ENCODE measurements at regions not wholly inside any gene's neighbourhood (a gene's known extent, or its start where the extent isn't known, plus 50 kb on each side); places are given as distances from the start of the nearest gene placed in this dataset.

DNA sequence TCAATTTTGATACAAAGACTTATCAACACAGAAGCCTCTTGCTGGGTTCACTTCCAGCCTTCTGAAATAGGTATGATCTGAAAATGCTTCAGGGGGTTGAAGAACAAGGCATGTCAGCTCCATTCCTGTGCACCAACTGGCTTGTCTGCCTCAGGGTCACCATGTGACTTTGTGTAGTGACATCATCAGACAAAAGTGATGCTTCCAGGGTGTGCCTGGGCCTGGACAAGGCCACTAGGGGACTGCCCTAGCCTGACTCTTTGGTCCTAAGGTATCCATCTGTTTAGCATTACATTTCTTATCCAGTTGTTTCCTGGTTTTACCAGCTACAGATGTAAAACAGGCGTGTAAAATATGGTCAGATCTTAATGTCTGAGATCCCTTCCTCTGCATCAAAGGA is 155.6 kb downstream of the CAND1 start:
- no peak for DNase-seq (ENCODE audit: low spot score)
- intact Hi-C loops (cut with DNase I), result no loop called here

DNA sequence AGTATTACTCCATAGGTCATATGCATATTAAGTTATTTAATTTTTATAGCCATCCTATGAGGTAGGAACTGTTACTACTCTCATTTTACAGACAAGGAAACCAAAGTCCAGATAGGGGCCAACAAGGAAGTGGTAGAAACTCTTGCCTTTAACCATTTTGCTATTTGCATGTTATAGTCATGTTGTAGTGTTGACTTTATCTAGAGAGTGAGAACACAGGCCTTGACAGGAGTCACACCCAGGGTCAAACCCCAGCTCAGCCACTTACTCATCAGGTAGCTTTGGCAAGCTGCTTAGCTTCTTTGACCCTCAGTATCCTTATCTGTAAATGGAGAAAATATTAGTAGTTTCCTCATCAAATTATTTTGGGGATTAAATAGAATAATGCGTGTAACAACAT is 156.2 kb downstream of the CAND1 start:
- intact Hi-C loops (cut with DNase I), result no loop called here
- no peak for DNase-seq (ENCODE audit: low spot score)

DNA sequence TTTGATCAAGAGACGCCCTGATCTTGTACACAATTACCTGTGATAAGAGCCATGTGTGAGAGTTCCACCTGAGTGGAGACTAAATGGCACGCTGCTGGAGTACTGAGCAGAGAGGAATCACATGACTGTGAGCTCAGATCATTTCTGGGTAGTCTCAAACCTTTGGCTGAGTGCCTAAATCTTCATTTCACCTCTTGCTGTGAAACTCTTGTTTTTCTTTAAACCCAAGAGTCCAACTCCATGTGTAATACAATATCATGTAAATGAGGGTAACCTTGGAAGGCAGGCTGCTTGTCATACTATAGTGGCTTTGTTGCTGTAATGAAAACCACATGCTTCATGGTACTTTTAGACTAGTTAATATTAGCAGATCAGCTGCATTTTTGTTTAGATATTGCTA is 156.9 kb downstream of the CAND1 start:
- DNase-seq (ENCODE audit: low spot score), result no peak
- intact Hi-C loops (cut with DNase I), result no loop called here

DNA sequence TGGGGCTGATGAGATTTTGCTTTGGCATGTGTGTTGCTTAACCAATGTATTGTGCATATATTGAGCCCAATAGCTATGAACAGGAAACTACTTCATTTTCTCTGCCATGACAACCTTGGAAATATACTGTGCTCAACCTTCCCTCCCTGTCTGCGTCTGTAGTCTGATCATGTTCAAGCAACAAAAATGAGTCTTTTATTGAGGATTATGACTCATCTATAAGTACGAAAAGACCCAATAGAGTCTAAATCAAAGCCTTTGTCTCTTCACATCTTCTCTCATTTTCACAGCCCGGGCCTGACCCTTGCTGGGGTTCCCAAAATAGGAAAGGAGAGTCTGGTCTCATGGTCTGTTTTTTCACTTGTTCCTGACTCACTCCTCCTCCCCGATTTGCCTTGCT is 158.2 kb downstream of the CAND1 start:
- DNase-seq (ENCODE audit: low spot score), result no peak
- intact Hi-C loops (cut with DNase I), result no loop called here

DNA sequence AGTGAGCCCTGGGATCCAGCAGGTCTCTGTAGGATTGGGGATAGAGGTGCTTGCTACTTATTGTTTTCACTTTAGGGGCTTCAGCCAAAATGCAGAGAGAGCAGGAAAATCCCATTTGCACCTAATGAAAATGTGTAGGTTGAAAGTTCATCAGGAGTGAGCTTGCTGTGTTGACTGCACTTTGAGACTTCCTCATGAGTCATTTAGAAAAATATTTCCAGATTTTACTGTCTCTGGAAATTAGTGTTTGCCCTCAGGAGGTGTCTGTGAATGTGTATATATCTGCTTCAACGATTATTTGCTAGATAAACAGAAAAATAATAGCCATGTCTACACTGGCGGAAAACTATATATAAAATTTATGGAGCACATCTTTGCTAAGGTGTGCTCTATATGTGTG is 159.3 kb downstream of the CAND1 start:
- intact Hi-C loops (cut with DNase I), result no loop called here
- DNase-seq (ENCODE audit: low spot score), result no peak

DNA sequence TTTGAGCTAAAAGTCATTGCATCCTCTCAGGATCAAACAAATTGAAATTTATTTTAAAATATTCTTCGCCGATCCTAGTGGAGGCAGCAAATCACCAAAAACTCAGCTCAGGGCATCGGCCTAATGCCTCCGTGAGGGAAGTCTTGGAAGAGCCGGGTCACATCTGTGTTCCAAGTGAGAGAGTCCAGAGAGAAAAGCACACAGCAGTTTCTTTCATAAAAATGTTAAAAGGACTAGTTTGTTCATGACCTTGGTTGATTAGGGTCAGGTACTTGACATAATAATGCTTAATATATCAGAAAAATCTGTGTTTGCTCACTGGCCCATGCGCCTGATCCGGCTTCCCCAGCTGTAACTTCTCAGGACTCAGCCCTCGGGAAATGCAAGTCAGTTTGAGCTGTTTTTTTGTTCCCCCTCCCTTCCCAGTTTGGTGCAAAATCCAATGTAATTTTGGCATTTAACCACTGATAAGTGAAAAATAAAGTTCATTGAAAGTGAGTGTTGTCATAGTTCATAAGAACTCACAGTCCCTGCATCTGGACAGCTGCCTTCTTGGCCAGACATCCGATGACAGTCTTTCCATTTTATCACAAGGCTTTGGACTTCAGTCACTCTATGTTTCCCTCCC is 161.7 kb downstream of the CAND1 start:
- intact Hi-C loops (cut with DNase I), result loop anchor here (5.0 kb wide), 2 partner anchors 86 to 511 kb away; no protein-coding TSS in a partner anchor
- DNase-seq (ENCODE audit: low spot score), result no peak

DNA sequence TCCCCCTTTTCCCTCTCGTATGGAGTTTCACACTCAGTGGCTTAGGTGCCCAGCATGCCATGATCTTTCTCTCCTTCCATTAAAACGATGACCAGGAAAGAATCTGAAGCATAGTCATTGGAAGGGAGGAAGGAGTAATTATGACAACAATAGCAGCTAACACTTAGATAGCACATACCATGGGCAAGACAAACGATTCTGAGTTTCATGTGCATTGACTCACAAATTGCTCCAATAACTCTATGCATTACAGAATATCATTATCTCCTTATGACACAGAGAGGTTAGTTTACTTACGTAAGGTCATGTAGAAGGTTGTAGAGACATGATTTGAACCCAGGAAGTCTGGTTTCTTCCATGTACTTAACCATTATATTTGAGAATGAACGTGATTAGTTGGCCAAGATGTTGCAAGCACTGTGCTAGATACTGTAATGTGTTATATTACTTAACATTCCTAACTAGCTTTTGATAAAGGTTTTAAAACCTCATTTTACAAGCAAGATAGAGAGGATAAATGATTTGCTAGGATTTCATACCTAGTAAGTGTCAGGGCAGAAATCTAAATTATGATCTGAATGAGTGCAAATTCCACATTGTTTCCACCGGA is 162.4 kb downstream of the CAND1 start:
- intact Hi-C loops (cut with DNase I), result loop anchor here (5.0 kb wide), 2 partner anchors 86 to 511 kb away; no protein-coding TSS in a partner anchor

DNA sequence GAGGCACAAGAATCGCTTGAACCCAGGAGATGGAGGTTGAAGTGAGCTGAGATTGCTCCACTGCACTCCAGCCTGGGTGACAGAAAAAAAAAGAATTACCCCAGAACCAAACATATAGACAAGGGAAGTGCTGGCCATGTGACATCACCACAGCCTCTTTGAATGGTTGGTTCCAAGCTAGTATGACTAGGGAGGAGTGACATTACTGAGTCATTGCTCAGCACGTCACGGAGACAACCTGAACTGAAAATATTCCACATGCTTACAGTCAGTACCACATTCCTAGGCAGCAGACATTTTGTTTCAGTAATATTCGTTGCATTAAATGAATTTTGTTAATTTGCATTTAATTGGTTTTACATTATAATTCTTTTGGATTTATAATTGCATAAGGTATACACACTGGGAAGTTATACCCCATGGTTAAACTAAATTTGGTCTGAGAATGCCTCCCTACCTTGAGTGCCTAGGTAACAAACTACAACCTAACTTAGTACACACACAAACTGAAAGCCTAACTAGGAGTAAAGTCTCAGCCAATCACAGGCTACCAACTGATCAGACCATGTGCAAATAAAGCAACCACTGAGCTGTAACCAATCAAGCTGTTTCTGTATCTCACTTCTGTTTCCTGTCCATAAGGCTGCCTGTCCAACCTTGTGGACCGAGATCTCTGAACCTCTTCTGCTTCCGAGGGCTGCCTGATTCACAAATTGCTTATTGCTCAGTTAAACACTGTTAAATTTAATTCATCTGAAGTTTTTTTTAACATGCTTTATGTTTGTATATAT is 164.4 kb downstream of the CAND1 start:
- DNase-seq (ENCODE audit: low spot score), result no peak
- intact Hi-C loops (cut with DNase I), result loop anchor here (5.0 kb wide), 2 partner anchors 84 to 509 kb away; no protein-coding TSS in a partner anchor

More for the DNA sequence above, 162.4 kb downstream of the CAND1 start:
- no peak for DNase-seq (ENCODE audit: low spot score)

DNA sequence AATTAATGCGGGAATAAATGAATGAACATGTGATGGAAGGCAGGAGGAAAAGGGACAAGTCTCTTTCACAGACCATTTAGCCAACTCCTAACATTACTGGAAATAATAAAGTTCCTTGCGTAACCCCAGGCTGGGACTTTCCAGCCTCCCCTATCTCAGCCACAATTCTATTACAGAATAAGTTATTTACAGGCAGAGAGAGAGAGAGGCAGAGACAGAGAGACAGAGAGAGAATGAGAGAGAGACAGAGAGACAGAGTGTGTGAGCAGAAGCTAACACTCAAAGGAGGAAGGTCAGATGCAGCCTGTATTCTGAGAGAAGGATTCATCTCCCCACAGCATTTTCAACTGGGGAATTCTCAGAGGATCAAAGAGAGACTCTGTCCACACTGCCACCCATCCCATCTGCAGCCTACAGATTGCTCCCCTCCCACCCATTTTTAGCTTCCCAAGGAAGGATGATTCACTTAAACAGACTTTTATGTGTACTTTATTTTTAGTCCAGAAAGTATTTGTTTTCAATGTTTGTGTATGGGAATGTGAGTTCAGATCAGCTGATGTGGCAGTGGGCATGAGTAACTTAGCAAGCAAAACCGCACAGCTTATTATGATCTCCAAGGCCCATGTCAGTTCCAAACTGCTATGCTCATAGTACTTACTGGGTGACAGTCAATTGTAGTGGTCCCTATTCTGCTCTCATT is 165.7 kb downstream of the CAND1 start:
- intact Hi-C loops (cut with DNase I), result loop anchor here (5.0 kb wide), 2 partner anchors 82 to 507 kb away; no protein-coding TSS in a partner anchor
- no peak for DNase-seq (ENCODE audit: low spot score)

DNA sequence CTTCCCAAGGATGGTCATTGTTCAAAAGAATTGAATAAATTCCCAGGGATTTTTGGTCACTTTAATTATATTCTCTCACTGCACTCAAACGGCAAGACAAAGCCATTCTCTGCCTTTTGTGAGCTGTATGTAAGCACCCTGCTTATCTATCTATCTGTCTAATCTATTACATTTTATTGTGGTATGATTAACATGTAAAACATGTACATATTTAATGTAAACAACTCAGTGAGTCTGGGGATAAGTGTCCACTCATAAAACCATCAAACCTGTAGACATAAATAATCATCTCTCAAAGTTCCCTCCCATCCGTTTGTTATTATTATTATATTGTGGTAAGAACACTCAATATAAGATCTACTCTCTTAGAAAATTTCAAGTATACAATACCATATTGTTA is 167.1 kb downstream of the CAND1 start:
- intact Hi-C loops (cut with DNase I), result no loop called here
- no peak for DNase-seq (ENCODE audit: low spot score)

DNA sequence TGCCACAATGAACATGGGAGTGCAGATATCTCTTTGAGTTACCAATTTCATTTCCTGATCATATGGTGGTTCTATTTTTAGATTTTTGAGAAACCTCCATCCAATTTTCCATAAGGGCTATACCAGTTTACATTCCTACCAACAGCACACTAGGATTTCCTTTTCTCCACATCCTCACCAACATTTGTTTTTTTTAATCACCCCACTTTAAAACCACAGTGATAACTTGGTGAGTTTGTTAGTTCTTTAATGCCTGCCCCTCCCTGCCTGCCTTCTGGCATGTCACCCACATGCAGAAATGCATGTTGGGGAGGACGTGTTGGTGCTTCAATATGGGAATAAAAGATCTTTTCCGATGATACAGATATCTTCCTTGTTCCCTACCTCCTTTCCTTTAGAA is 167.9 kb downstream of the CAND1 start:
- intact Hi-C loops (cut with DNase I), result no loop called here
- no peak for DNase-seq (ENCODE audit: low spot score)

DNA sequence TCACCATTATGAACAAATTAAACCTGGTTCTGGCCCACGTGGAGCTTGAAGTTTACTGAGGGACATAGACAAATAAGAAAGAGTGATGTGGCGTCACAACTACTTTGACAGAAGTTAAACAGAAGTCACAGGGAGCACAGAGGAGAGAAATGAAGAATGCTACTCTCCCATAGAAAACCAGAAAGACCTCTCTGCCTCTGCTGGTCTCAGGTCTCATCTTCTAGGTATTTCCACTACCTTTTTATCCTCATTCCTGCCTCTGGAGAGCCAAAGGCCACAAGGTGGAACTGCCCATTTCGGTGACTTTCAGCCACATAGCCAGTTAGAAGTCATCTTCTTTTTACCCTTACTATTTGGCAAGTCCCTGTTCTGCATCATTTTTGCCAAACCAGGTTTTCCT is 170.5 kb downstream of the CAND1 start:
- intact Hi-C loops (cut with DNase I), result loop anchor here (5.0 kb wide), 3 partner anchors 82 to 208 kb away; partner anchors contain the start of gene DYRK2
- no peak for DNase-seq (ENCODE audit: low spot score)

DNA sequence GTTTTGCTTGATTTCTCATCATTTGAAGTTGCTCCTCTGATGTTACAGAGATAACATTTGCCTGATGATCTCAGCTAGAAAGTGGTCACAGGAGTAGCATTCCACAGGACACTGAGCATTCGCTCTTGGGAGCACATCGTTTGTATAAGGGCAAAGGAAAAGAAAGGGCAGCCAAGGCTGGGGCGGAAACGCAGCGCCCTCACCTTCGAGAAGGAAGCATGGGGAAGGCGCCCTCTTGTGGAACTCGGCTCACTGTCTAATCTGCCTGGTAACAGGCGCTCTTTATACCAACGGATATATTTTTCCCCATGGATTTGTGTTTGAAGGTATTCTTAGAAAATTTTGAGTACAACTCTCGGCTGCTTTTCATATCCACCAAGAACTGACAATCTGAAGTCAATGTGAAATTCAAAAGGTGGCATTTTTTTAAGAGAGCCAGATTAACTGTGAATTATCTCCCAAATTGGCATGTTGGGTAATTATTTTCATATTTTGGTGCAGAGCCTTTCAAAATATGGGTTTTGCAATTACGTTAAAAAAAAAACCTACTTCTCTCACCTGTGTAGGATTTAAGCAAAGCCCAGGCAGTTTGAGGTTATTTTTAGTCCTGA is 172.7 kb downstream of the CAND1 start:
- intact Hi-C loops (cut with DNase I), result loop anchor here (5.0 kb wide), 3 partner anchors 85 to 205 kb away; partner anchors contain the start of gene DYRK2
- peak; percentile 90 for DNase-seq (ENCODE audit: low spot score)

DNA sequence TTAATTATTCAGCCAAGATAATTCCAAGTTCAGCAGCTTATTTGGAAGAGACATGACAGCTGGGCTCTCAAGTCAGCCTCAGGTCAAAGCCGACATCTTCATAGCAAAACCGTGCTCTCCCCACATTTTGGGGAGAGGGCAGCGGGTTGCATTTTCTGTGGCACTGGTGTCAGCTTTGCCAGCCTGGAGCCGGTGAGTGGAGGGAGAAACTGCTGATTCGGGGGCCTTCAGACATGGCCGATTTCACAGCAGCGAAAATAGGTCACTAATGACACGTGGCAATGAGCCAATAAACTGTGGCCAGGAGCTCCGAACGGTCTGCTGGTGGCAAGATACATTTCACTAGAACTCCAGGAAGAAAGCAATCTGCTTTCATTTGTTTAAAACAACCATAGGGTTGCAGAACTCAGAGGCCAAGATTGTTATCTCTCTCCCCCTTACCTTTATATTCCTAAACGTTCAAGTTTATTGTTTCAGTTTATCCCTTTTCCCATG is 173.2 kb downstream of the CAND1 start:
- intact Hi-C loops (cut with DNase I), result loop anchor here (5.0 kb wide), 3 partner anchors 85 to 205 kb away; partner anchors contain the start of gene DYRK2

DNA sequence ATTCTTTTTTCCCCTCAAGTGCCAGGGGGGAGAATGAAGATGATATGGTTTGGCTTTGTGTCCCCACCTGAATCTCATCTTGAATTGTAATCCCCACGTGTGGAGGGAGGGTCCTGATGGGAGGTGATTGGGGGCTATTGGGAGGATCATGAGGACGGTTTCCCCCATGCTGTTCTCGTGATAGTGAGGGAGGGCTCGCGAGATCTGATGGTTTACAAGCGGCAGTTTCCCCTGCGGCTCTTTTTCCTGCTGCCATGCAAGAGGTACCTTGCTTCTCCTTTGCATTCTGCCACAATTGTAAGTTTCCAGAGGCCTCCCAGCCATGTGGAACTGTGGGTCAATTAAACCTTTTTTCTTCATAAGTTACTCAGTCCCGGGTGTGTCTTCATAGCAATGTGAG is 173.7 kb downstream of the CAND1 start:
- no peak for DNase-seq (ENCODE audit: low spot score)
- intact Hi-C loops (cut with DNase I), result loop anchor here (1.0 to 5.0 kb wide), 4 partner anchors 28 to 204 kb away; partner anchors contain the start of gene DYRK2

More for the DNA sequence above, 173.2 kb downstream of the CAND1 start:
- no peak for DNase-seq (ENCODE audit: low spot score)

DNA sequence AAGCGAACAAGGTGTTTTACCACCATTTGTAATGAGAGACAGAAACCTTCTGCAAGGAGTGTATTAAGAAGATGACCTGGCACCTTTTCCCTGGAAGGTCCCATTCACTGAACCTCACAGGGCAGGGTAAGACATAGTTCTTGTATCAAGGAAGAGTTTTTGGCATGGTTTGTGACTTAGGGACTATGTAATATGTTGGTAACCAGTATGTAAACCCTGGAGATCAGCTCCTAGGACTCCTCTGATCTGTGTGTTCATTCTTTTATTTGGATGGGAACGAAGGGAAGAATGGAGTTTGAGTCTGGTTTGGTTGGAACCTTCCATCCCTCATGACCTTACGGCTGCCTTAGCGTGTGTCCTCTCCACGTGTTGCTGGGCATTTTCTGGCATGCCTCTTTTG is 175.4 kb downstream of the CAND1 start:
- DNase-seq (ENCODE audit: low spot score), result no peak
- intact Hi-C loops (cut with DNase I), result loop anchor here (5.0 kb wide), 3 partner anchors 87 to 203 kb away; partner anchors contain the start of gene DYRK2

DNA sequence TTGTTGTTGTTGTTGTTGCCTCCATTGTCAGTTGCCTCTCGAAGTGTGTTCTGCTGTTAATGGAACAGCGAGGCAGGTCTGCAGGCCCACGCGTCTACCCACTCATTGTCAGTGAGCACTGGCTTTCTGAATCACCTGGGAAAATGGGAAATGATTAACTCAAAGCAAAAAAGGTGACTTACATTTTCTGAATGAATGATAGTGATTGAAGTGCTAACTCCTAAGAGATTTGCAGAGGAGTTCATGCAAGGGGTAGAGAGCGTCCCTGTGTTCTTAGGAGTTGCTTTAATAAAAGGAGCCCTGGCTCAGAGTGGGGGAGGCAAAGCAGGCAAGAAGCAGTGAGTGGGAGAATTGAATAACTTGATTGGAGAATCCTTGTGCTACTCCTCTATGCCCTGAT is 177.6 kb downstream of the CAND1 start:
- intact Hi-C loops (cut with DNase I), result no loop called here
- DNase-seq (ENCODE audit: low spot score), result no peak

DNA sequence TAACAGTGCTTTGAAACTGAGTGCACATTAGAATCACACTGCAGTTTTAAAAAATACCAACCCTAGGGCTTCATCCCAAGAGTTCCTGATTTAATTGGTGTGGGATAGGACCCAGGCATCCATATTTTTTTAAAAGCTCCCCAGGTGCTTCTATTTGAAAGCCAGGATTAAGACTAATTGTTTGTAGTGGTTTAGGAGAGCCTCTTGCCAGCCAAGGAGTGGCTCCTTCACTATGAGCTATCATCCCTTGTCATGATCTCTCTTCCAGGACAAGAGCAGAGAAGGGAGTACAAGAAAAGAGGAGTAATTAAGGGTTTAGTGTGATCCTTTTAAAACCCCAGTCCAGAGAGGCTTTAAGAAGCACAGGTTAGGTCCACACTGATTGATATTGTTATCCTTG is 178.0 kb downstream of the CAND1 start:
- intact Hi-C loops (cut with DNase I), result no loop called here
- no peak for DNase-seq (ENCODE audit: low spot score)

DNA sequence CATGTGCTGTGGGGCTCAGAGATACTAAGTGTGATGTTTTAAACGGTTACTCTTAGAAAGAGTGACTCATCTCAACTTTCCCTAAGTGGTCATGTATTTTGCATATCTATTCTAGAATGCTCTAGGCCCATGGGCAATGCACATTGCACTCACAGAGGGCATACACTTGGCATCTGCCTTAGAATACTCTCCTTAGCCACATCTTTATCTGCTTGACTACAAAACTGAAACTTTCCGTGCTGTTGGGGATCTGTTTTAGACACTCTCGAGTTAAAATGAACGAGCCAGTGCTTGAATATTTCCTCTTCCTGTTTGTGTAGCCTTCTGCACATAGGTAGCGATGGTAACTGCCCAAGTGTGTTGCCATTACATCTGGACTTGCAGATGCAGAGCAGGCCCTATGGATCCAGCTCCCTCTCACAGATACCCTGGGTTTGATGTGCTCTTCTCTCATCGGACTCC is 180.5 kb downstream of the CAND1 start:
- intact Hi-C loops (cut with DNase I), result no loop called here
- DNase-seq (ENCODE audit: low spot score), result no peak
